H1 (cell line): ENCODE measurements at regions not wholly inside any gene's neighbourhood (a gene's known extent, or its start where the extent isn't known, plus 50 kb on each side); places are given as distances from the start of the nearest gene placed in this dataset.

ENCODE experiments used
- CTCF ChIA-PET: fragments of 300-600 bp; sonication (Branson Sonifier 250); formaldehyde crosslinking; loops from one replicate; lab custom pipeline; 2021; ENCODE audit not compliant: partially characterized antibody; lab: Charles Lee
- POLR2A ChIA-PET: fragments of 300-600 bp; sonication (Branson Sonifier 250); formaldehyde crosslinking; loops from one replicate; lab custom pipeline; 2021; ENCODE audit warnings: inconsistent platforms; ENCODE audit not compliant: partially characterized antibody; lab: Charles Lee
- DNase-seq, 2 experiments: peaks; one replicate each; pipeline versions ENCODE4 v3.0.0 to v3.0.0-alpha.2; 2010 to 2022; ENCODE audit warnings: low spot score in 2 of 2, low read depth in 1 of 2, mixed read lengths in 1 of 2
- FAIRE-seq: peaks from 2 replicates; lab custom pipeline; 2011; peaks lifted over from hg19 to GRCh38; lab: Jason Lieb, UNC
- H2AFZ ChIP-seq: 2 replicates; pipeline ENCODE4 v1.8.1; 2012; ENCODE audit warnings: low read length, inconsistent platforms
- H2AK5ac ChIP-seq: 2 replicates; pipeline ENCODE4 v1.6.1; 2013; ENCODE audit warnings: low read depth, low read length
- H2BK120ac ChIP-seq: replicated peaks from 2 replicates; pipeline ENCODE3; 2013; ENCODE audit warnings: low read depth, low read length, inconsistent platforms
- H2BK12ac ChIP-seq: 2 replicates; pipeline ENCODE4 v1.6.1; 2013; ENCODE audit warnings: low read depth, low read length
- H2BK15ac ChIP-seq: 2 replicates; pipeline ENCODE4 v1.6.1; 2013; ENCODE audit warnings: low read length
- H2BK20ac ChIP-seq: 2 replicates; pipeline ENCODE4 v1.6.1; 2013; ENCODE audit warnings: low read length
- H2BK5ac ChIP-seq: 2 replicates; pipeline ENCODE4 v1.6.1; 2013; ENCODE audit warnings: low read depth, low read length
- H3K14ac ChIP-seq: 2 replicates; pipeline ENCODE4 v1.6.1; 2013; ENCODE audit warnings: inconsistent platforms; ENCODE audit not compliant: insufficient read length
- H3K18ac ChIP-seq: 2 replicates; pipeline ENCODE4 v1.6.1; 2013; ENCODE audit warnings: low read length; ENCODE audit errors: extremely low read depth
- H3K23ac ChIP-seq: 2 replicates; pipeline ENCODE4 v1.6.1; 2013; ENCODE audit warnings: inconsistent platforms; ENCODE audit not compliant: insufficient read length
- H3K23me2 ChIP-seq: 2 replicates; pipeline ENCODE4 v1.6.1; 2013; ENCODE audit warnings: low read depth, low read length
- H3K27ac ChIP-seq: 2 replicates; pipeline ENCODE4 v1.6.1; 2011; ENCODE audit warnings: low read depth, low read length, inconsistent platforms
- H3K27me3 ChIP-seq, 4 experiments: replicated peaks in 1 of 4; 1 replicate in 1 of 4; 2 replicates in 3 of 4; pipeline versions ENCODE4 v1.6.1 to v1.8.1; 2011 to 2013; ENCODE audit warnings: low read length in 3 of 4, mild to moderate bottlenecking in 3 of 4, inconsistent platforms in 2 of 4, mixed read lengths in 2 of 4, moderate library complexity in 1 of 4; ENCODE audit not compliant: control insufficient read depth in 3 of 4, insufficient read depth in 3 of 4; ENCODE audit errors: extremely low read depth in 1 of 4
- H3K36me3 ChIP-seq, 4 experiments: 2 replicates each; pipeline versions ENCODE4 v1.6.1 to v1.8.1; 2011 to 2013; ENCODE audit warnings: mild to moderate bottlenecking in 4 of 4, low read length in 3 of 4, moderate library complexity in 2 of 4, control low read depth in 1 of 4, inconsistent platforms in 1 of 4; ENCODE audit not compliant: insufficient read depth in 4 of 4, control insufficient read depth in 2 of 4
- H3K4ac ChIP-seq: replicated peaks from 2 replicates; pipeline ENCODE3; 2013; ENCODE audit warnings: low read length, low read depth, mixed read lengths, inconsistent platforms; ENCODE audit not compliant: insufficient read length
- H3K4me1 ChIP-seq, 4 experiments: replicated peaks in 1 of 4; 1 replicate in 1 of 4; 2 replicates in 3 of 4; pipeline versions ENCODE4 v1.6.1 to v1.8.1; 2011 to 2013; ENCODE audit warnings: low read length in 3 of 4, inconsistent platforms in 2 of 4, mixed read lengths in 1 of 4; ENCODE audit not compliant: insufficient read depth in 4 of 4, control insufficient read depth in 3 of 4
- H3K4me2 ChIP-seq, 2 experiments: 2 replicates each; pipeline versions ENCODE4 v1.6.1 to v1.8.1; 2011 to 2013; ENCODE audit warnings: low read depth in 2 of 2, low read length in 2 of 2, control low read depth in 1 of 2, inconsistent platforms in 1 of 2, mild to moderate bottlenecking in 1 of 2; ENCODE audit not compliant: insufficient read depth in 1 of 2
- H3K4me3 ChIP-seq, 4 experiments: fragments of 200-600, 300-600 bp in 1 of 4; sonication (generic), shearing (Covaris generic), sonication (Bioruptor Twin) in 1 of 4; 2 replicates each; pipeline versions ENCODE4 v1.5.1 to v1.8.1; 2011 to 2016; ENCODE audit warnings: low read length in 4 of 4, low read depth in 3 of 4, control low read depth in 2 of 4, inconsistent platforms in 2 of 4, mild to moderate bottlenecking in 2 of 4, mixed read lengths in 1 of 4, moderate library complexity in 1 of 4; ENCODE audit not compliant: insufficient read depth in 2 of 4; ENCODE audit errors: extremely low read depth in 1 of 4
- H3K56ac ChIP-seq: replicated peaks from 2 replicates; pipeline ENCODE3; 2013; ENCODE audit warnings: low read depth, mild to moderate bottlenecking, mixed read lengths, low read length, inconsistent platforms; ENCODE audit not compliant: insufficient read length
- H3K79me1 ChIP-seq: 2 replicates; pipeline ENCODE4 v1.6.1; 2013; ENCODE audit warnings: low read depth, low read length, control low read depth
- H3K79me2 ChIP-seq, 2 experiments: 2 replicates each; pipeline versions ENCODE4 v1.6.1 to v1.8.1; 2012 to 2013; ENCODE audit warnings: low read length in 2 of 2, mild to moderate bottlenecking in 2 of 2, inconsistent platforms in 1 of 2; ENCODE audit not compliant: insufficient read depth in 2 of 2, control insufficient read depth in 1 of 2
- H3K9ac ChIP-seq, 4 experiments: replicated peaks in 1 of 4; 1 replicate in 1 of 4; 2 replicates in 3 of 4; pipeline versions ENCODE4 v1.6.1 to v1.8.1; 2011 to 2013; ENCODE audit warnings: low read depth in 3 of 4, low read length in 3 of 4, control low read depth in 2 of 4, mild to moderate bottlenecking in 2 of 4, moderate library complexity in 2 of 4, inconsistent platforms in 1 of 4; ENCODE audit errors: extremely low read depth in 1 of 4
- H3K9me3 ChIP-seq, 2 experiments: 2 replicates each; pipeline versions ENCODE4 v1.6.1 to v1.8.1; 2012 to 2013; ENCODE audit warnings: mild to moderate bottlenecking in 2 of 2, moderate library complexity in 2 of 2, control low read depth in 1 of 2, inconsistent platforms in 1 of 2, low read depth in 1 of 2, low read length in 1 of 2, mixed read lengths in 1 of 2; ENCODE audit not compliant: insufficient read depth in 2 of 2
- H4K20me1 ChIP-seq, 2 experiments: replicated peaks in 1 of 2; 2 replicates each; pipeline versions ENCODE3 to v1.8.1; 2011 to 2013; ENCODE audit warnings: inconsistent platforms in 2 of 2, low read length in 2 of 2, mild to moderate bottlenecking in 1 of 2; ENCODE audit not compliant: insufficient read depth in 2 of 2, control insufficient read depth in 1 of 2
- H4K5ac ChIP-seq: 2 replicates; pipeline ENCODE4 v1.6.1; 2013; ENCODE audit warnings: low read length, low read depth, mixed read lengths, inconsistent platforms; ENCODE audit not compliant: insufficient read length
- H4K8ac ChIP-seq: 2 replicates; pipeline ENCODE4 v1.8.0; 2013; ENCODE audit warnings: mild to moderate bottlenecking, moderate library complexity, low read length, inconsistent platforms; ENCODE audit not compliant: insufficient read depth; ENCODE audit errors: extremely low read depth
- H4K91ac ChIP-seq: replicated peaks from 2 replicates; pipeline ENCODE3; 2013; ENCODE audit warnings: low read length, mixed read lengths, inconsistent platforms; ENCODE audit not compliant: insufficient read length
- BCL11A ChIP-seq, 2 experiments: IDR thresholded peaks; one replicate each; pipeline ENCODE4 v1.6.1; 2011; ENCODE audit warnings: low read depth in 2 of 2, low read length in 2 of 2, mild to moderate bottlenecking in 2 of 2
- CREB1 ChIP-seq: IDR thresholded peaks from 2 replicates; pipeline ENCODE4 v1.6.1; 2012; ENCODE audit warnings: inconsistent platforms
- GABPA ChIP-seq: IDR thresholded peaks from 2 replicates; pipeline ENCODE4 v1.6.1; 2011; ENCODE audit warnings: mild to moderate bottlenecking, low read length, moderate library complexity, borderline replicate concordance; ENCODE audit not compliant: insufficient read depth
- KDM4A ChIP-seq: IDR thresholded peaks from one replicate; pipeline ENCODE4 v1.7.1; 2012; ENCODE audit warnings: low read depth, mild to moderate bottlenecking, moderate library complexity, low read length, inconsistent platforms; ENCODE audit not compliant: severe bottlenecking
- WGBS, 2 experiments: shearing (Covaris generic) in 1 of 2; methylation state at CpG; one replicate each; pipeline versions ENCODE4 v1.1.6 to v1.1.7; 2013 to 2015; ENCODE audit warnings: low lambda C conversion rate in 2 of 2, mixed read lengths in 2 of 2, inconsistent platforms in 1 of 2, low coverage in 1 of 2, missing lambda C conversion rate in 1 of 2; ENCODE audit not compliant: insufficient replicate concordance in 2 of 2, insufficient coverage in 1 of 2, insufficient read length in 1 of 2; ENCODE audit errors: extremely low coverage in 1 of 2, missing lambda C conversion rate in 1 of 2; 5-methylcytosine and 5-hydroxymethylcytosine counted together

- Histone ChIP-seq H3K56ac (no peak overlapping the region), H2BK12ac (no peak overlapping the region), H3K23me2 (no peaks in the 10 kb centered on the region), H3K4me2 (peak overlapping the region; percentile 19 to 38; a peak in 3 of 4 replicates), H4K5ac (no peak overlapping the region), H3K79me2 (no peaks in the 10 kb centered on the region), H3K4ac (no peak overlapping the region), H2BK20ac (0 out of 2 replicates have a peak overlapping the region, but pooled peaks have one; percentile 23), H3K9me3 (peaks cover 7% of the 10 kb centered on the region in 2 experiments; a peak in 2 of 4 replicates), H3K27ac (no peak overlapping the region), H2AFZ (no peak overlapping the region), H4K91ac (no peak overlapping the region), H3K4me1 (peaks cover 0 to 9% (median 5%) of the 10 kb centered on the region in 4 experiments; a peak in 5 of 7 replicates), H3K36me3 (no peaks in the 10 kb centered on the region; a peak in 1 of 8 replicates), H2BK15ac (no peak overlapping the region), H3K23ac (no peak overlapping the region), H3K27me3 (no peaks in the 10 kb centered on the region), H2BK5ac (no peak overlapping the region), H3K4me3 (peak overlapping the region in 1 of 4 experiments; percentile 20; a peak in 2 of 8 replicates), H2AK5ac (no peak overlapping the region), H2BK120ac (no peak overlapping the region), H4K20me1 (no peaks in the 10 kb centered on the region), H3K79me1 (no peaks in the 10 kb centered on the region), H4K8ac (no peak overlapping the region), H3K18ac (no peak overlapping the region; the same call in 1 of the 2 replicates), H3K14ac (no peak overlapping the region), H3K9ac (peak overlapping the region in 1 of 4 experiments; percentile 13; a peak in 1 of 7 replicates)
- POLR2A ChIA-PET = no interaction called here
- 49% methylated on average over 6 of the region's 6 CpGs; no CpG with 5 or more reads in 1 of the 2 experiments for WGBS, 2 experiments
- DNase-seq (no peak), FAIRE-seq (no peak)
- CTCF ChIA-PET = interaction anchor here (0.8 to 2.0 kb wide), 5 partner anchors 9 to 400 kb away, joined by 3 to 8 read pairs (median 4); no protein-coding TSS in a partner anchor
- TF ChIP-seq BCL11A (IDR thresholded peaks at IDR 0.05; ENCODE audit: low read depth in 2 of 2, low read length in 2 of 2) (no peak), CREB1 (no peak), KDM4A (no peak), GABPA (no peak)
Measured at GRCh38 chr5:124888622-124889485, 142.4 kb upstream of the ZNF608 start.
